Activated gamma-delta T cell (primary cell): ENCODE measurements at regions not wholly inside any gene's neighbourhood (a gene's known extent, or its start where the extent isn't known, plus 50 kb on each side); places are given as distances from the start of the nearest gene placed in this dataset.

ENCODE experiments used
- DNase-seq: peaks from one replicate; lab custom pipeline; 2025; lab: John Stamatoyannopoulos, UW

GRCh38 chr10:123604506-123604905 lies 61.6 kb upstream of the GPR26 start:
- no peak for DNase-seq

- DNase-seq = no peak
These were observed 60.1 kb upstream of the GPR26 start for GRCh38 chr10:123606006-123606405.

- no peak for DNase-seq
These were observed 59.2 kb upstream of the GPR26 start for GRCh38 chr10:123606955-123607354.

- DNase-seq = no peak
These were observed 58.8 kb upstream of the GPR26 start for GRCh38 chr10:123607386-123607785.

GRCh38 chr10:123608047-123608446 lies 58.1 kb upstream of the GPR26 start:
- no peak for DNase-seq

- DNase-seq = no peak
These were observed 54.9 kb upstream of the GPR26 start for GRCh38 chr10:123611243-123611642.

GRCh38 chr10:123611876-123612275 lies 54.3 kb upstream of the GPR26 start:
- DNase-seq = no peak

GRCh38 chr10:123613346-123613850 lies 52.8 kb upstream of the GPR26 start:
- no peak for DNase-seq

- DNase-seq = no peak
These were observed 51.3 kb upstream of the GPR26 start for GRCh38 chr10:123614888-123615287.
